Uterus (tissue), 2 donors: ENCODE measurements at regions not wholly inside any gene's neighbourhood (a gene's known extent, or its start where the extent isn't known, plus 50 kb on each side); places are given as distances from the start of the nearest gene placed in this dataset.

Experiments used
- CTCF ChIP-seq, 4 experiments: fragments of 200-600 bp in 2 of 4; fragments of 450-650 bp in 2 of 4; sonication (generic) in 2 of 4; IDR thresholded peaks; one replicate each; pipeline ENCODE4 v1.5.1; 2016 to 2019; ENCODE audit warnings: antibody characterized with exemption in 4 of 4, mild to moderate bottlenecking in 2 of 4, moderate library complexity in 1 of 4
- POLR2A ChIP-seq, 2 donors: fragments of 450-650 bp; IDR thresholded peaks; one replicate each; pipeline ENCODE4 v1.6.1; 2016; ENCODE audit warnings: antibody characterized with exemption in 2 of 2, mild to moderate bottlenecking in 1 of 2, moderate library complexity in 1 of 2

- no peak for TF ChIP-seq CTCF (IDR thresholded peaks at IDR 0.05)
- TF ChIP-seq POLR2A (IDR thresholded peaks at IDR 0.05): no peak
Measured at GRCh38 chr12:97051341-97051740, 144.3 kb downstream of the NEDD1 start.
